Thymus (tissue), 11 donors: ENCODE measurements at regions not wholly inside any gene's neighbourhood (a gene's known extent, or its start where the extent isn't known, plus 50 kb on each side); places are given as distances from the start of the nearest gene placed in this dataset.
A peak's percentile ranks its signal among the peaks of the same experiment; 100 is the strongest.

Experiments used
- DNase-seq, 9 donors: peaks; one replicate each; pipeline ENCODE4 v3.0.0-alpha.2; 2013; ENCODE audit warnings: low spot score in 9 of 9, low read depth in 6 of 9, missing footprints in 1 of 9
- H3K27ac ChIP-seq, 2 donors: one replicate each; pipeline ENCODE4 v1.5.1; 2013; ENCODE audit warnings: control low read depth in 1 of 2, low read depth in 1 of 2, low read length in 1 of 2, mild to moderate bottlenecking in 1 of 2, moderate library complexity in 1 of 2
- H3K27me3 ChIP-seq, 2 donors: one replicate each; pipeline ENCODE4 v1.5.1; 2013; ENCODE audit warnings: low read length in 1 of 2; ENCODE audit not compliant: control insufficient read depth in 2 of 2, insufficient read depth in 1 of 2
- H3K36me3 ChIP-seq, 2 donors: one replicate each; pipeline ENCODE4 v1.5.1; 2013; ENCODE audit warnings: low read length in 1 of 2, mild to moderate bottlenecking in 1 of 2, moderate library complexity in 1 of 2; ENCODE audit not compliant: control insufficient read depth in 2 of 2, insufficient read depth in 2 of 2
- H3K4me1 ChIP-seq, 2 donors: one replicate each; pipeline ENCODE4 v1.5.1; 2013; ENCODE audit warnings: low read length in 2 of 2; ENCODE audit not compliant: control insufficient read depth in 2 of 2, insufficient read depth in 2 of 2
- H3K4me3 ChIP-seq, 2 donors: one replicate each; pipeline ENCODE4 v1.5.1; 2013; ENCODE audit warnings: low read length in 2 of 2, control low read depth in 1 of 2, mild to moderate bottlenecking in 1 of 2
- H3K9me3 ChIP-seq, 2 donors: one replicate each; pipeline ENCODE4 v1.5.1; 2013; ENCODE audit warnings: low read length in 1 of 2, mild to moderate bottlenecking in 1 of 2; ENCODE audit not compliant: control insufficient read depth in 2 of 2, insufficient read depth in 1 of 2
- WGBS: extraction: QIAGEN DNeasy Blood & Tissue Kit; methylation state at CpG from one replicate; pipeline ENCODE4 v1.1.7; 2013; 5-methylcytosine and 5-hydroxymethylcytosine counted together
- donor health status: healthy.

GRCh38 chr3:140752499-140752898 is 74.6 kb downstream of the TRIM42 start:
- no peaks in the 10 kb centered on the region for H3K36me3 ChIP-seq
- H3K27me3 ChIP-seq = peaks cover 0 to 4% of the 10 kb centered on the region in 2 donors
- peaks cover 0 to 3% of the 10 kb centered on the region in 2 donors for H3K4me1 ChIP-seq
- DNase-seq = no peak
- H3K9me3 ChIP-seq = no peaks in the 10 kb centered on the region
- 97% methylated on average over 2 of the region's 2 CpGs for WGBS
- no peak overlapping the region for H3K4me3 ChIP-seq
- no peak overlapping the region for H3K27ac ChIP-seq

GRCh38 chr3:140753865-140754754 is 76.2 kb downstream of the TRIM42 start:
- H3K9me3 ChIP-seq = no peaks in the 10 kb centered on the region
- peak in 1 of 9 donors; percentile 18 for DNase-seq
- peaks cover 3 to 4% of the 10 kb centered on the region in 2 donors for H3K4me1 ChIP-seq
- WGBS = 75% methylated on average over 4 of the region's 4 CpGs
- no peaks in the 10 kb centered on the region for H3K27me3 ChIP-seq
- no peak overlapping the region for H3K4me3 ChIP-seq
- no peaks in the 10 kb centered on the region for H3K36me3 ChIP-seq
- H3K27ac ChIP-seq = no peak overlapping the region

DNA sequence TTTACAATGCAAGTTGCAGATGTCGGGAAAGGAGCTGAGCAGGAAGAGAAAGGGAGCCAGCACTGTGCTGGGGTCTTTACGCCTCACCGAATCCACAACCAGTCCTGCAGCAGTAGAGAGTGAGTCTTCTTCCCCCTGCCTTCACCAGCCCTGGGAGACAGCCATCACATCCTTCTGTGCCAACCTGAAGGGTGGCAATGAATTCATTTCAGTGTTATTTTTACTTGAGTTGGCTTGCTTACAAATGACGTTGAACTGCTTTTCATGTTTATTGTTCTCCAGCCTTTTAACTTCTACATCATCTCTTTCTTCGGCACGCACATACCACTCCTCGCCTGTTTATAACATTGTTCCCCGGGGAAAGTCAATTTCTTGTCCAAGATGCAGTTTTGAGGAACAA is 77.1 kb downstream of the TRIM42 start:
- WGBS = 95% methylated on average over 8 of the region's 8 CpGs

GRCh38 chr3:140756240-140757016 is 78.6 kb downstream of the TRIM42 start:
- 98% methylated on average over 1 of the region's 1 CpG for WGBS
- no peak overlapping the region for H3K4me3 ChIP-seq
- H3K36me3 ChIP-seq = no peaks in the 10 kb centered on the region
- H3K9me3 ChIP-seq = no peaks in the 10 kb centered on the region
- no peaks in the 10 kb centered on the region for H3K27me3 ChIP-seq
- no peak overlapping the region for H3K27ac ChIP-seq
- peaks cover 6 to 22% of the 10 kb centered on the region in 2 donors for H3K4me1 ChIP-seq
- DNase-seq = no peak

More for the DNA sequence above, 77.1 kb downstream of the TRIM42 start:
- Histone ChIP-seq H3K4me3 (no peak overlapping the region), H3K27ac (no peak overlapping the region), H3K27me3 (no peaks in the 10 kb centered on the region), H3K36me3 (no peaks in the 10 kb centered on the region), H3K4me1 (peaks cover 6 to 9% of the 10 kb centered on the region in 2 donors), H3K9me3 (no peaks in the 10 kb centered on the region)
- no peak for DNase-seq

GRCh38 chr3:140758791-140759444 is 81.1 kb downstream of the TRIM42 start:
- peaks cover 6 to 22% of the 10 kb centered on the region in 2 donors for H3K4me1 ChIP-seq
- WGBS = 46% methylated on average over 7 of the region's 7 CpGs
- peak in 1 of 9 donors; percentile 32 for DNase-seq

DNA sequence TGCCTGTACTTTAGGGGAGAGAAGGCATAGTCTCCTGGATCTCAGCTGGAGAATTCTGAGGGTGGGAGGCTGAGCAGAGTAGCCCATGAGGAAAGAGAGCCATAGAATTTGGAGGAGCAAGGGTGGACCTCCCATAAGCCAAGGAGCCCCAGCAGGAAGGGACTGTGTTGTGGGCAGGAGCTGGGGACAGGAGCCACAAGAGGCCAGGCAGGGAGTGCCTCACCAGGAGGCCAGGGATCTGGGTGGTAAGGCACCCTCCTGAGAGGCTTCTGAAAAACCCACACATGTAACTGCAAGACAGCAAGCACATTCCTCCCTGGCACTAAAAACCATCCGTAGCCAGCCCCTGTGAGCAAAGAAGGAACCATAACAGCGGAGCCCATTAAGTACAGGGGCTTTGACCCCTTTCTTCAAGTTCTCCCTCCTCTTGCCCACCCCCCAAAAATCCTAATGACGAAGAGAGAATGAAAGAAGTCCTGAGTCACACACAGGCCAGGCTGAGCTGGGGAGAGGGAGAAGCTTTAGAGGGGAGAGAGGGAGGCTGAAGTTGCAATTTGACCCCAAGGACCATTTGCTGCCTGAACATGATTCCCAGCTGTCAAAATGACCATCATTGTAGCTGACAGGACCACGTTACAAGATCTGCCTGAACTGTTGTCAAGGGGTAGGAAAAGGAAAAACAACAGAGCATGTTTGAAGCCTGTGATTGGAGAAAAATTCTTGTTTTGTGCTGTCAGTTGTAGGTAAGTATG is 82.6 kb downstream of the TRIM42 start:
- Histone ChIP-seq H3K27me3 (no peaks in the 10 kb centered on the region), H3K27ac (no peak overlapping the region), H3K9me3 (no peaks in the 10 kb centered on the region), H3K36me3 (no peaks in the 10 kb centered on the region), H3K4me3 (no peak overlapping the region), H3K4me1 (peaks cover 3 to 26% of the 10 kb centered on the region in 2 donors)
- DNase-seq = no peak
- 90% methylated on average over 4 of the region's 4 CpGs for WGBS

More at GRCh38 chr3:140758791-140759444, 81.1 kb downstream of the TRIM42 start:
- no peaks in the 10 kb centered on the region for H3K27me3 ChIP-seq
- no peaks in the 10 kb centered on the region for H3K36me3 ChIP-seq
- no peak overlapping the region for H3K27ac ChIP-seq
- H3K4me3 ChIP-seq = no peak overlapping the region
- H3K9me3 ChIP-seq = no peaks in the 10 kb centered on the region

GRCh38 chr3:140761076-140761639 is 83.3 kb downstream of the TRIM42 start:
- no peak for DNase-seq
- Histone ChIP-seq H3K9me3 (no peaks in the 10 kb centered on the region), H3K27ac (no peak overlapping the region), H3K4me3 (no peak overlapping the region), H3K4me1 (peaks cover 3 to 28% of the 10 kb centered on the region in 2 donors), H3K27me3 (no peaks in the 10 kb centered on the region), H3K36me3 (no peaks in the 10 kb centered on the region)
- WGBS = 96% methylated on average over 4 of the region's 4 CpGs

DNA sequence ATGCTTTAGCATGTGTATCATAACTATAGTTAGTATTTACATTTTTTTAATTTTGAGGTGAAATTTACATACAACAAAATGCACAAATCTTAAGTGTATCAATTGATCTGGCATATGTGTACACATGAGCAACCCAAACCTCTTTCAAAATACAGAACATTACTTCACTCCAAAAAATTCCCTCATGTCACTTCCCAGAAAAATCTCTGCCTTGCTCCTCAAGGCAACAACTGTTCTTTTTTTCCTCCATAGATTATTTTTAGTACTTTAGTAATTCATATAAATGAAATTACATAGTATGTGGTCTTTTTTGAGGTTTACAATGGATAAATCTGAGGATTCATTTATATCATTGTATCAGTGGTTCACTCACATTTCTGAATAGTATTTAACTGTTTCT is 84.9 kb downstream of the TRIM42 start:
- Histone ChIP-seq H3K4me3 (no peak overlapping the region), H3K4me1 (peaks cover 3 to 28% of the 10 kb centered on the region in 2 donors), H3K36me3 (no peaks in the 10 kb centered on the region), H3K9me3 (no peaks in the 10 kb centered on the region), H3K27ac (no peak overlapping the region), H3K27me3 (no peaks in the 10 kb centered on the region)
- no peak for DNase-seq
